ENCODE measurements at regions not wholly inside any gene's neighbourhood (a gene's known extent, or its start where the extent isn't known, plus 50 kb on each side); places are given as distances from the start of the nearest gene placed in this dataset.

GRCh38 chr2:234641086-234641485, 144.2 kb upstream of the ARL4C start:
- ChIA-PET CTCF (no interaction called here), POLR2A (ENCODE audit: unreplicated experiment) (no interaction called here)
- H3F3A ChIP-seq (ENCODE audit: low read length, unreplicated experiment): no peaks in the 10 kb centered on the region
- no peak overlapping the region for H3K9ac ChIP-seq (ENCODE audit: low read length)
- no peaks in the 10 kb centered on the region for H3K4me1 ChIP-seq (ENCODE audit: insufficient read depth, low read length)
- no peak overlapping the region for H3K27ac ChIP-seq (ENCODE audit: low read length)
- H3K4me3 ChIP-seq (ENCODE audit: low read length): no peak overlapping the region
- BruUV-seq (replicated peaks): no TSS peak
- H4K20me1 ChIP-seq (ENCODE audit: low read length): no peaks in the 10 kb centered on the region
- H3K27me3 ChIP-seq (ENCODE audit: low read length): no peaks in the 10 kb centered on the region
- no peaks in the 10 kb centered on the region for H3K79me2 ChIP-seq (ENCODE audit: low read length)
- H3K9me2 ChIP-seq (replicated peaks; ENCODE audit: low read length): no peaks in the 10 kb centered on the region
- intact Hi-C loops (cut with micrococcal nuclease): no loop called here
- H2AFZ ChIP-seq (ENCODE audit: low read length): no peak overlapping the region
- TF ChIP-seq EZH2 (IDR thresholded peaks at IDR 0.05; ENCODE audit: low read length, unreplicated experiment) (no peak), EZH2phosphoT487 (IDR thresholded peaks at IDR 0.05; ENCODE audit: borderline replicate concordance, low read length) (no peak)
- TF ChIP-seq, protein P1, sequence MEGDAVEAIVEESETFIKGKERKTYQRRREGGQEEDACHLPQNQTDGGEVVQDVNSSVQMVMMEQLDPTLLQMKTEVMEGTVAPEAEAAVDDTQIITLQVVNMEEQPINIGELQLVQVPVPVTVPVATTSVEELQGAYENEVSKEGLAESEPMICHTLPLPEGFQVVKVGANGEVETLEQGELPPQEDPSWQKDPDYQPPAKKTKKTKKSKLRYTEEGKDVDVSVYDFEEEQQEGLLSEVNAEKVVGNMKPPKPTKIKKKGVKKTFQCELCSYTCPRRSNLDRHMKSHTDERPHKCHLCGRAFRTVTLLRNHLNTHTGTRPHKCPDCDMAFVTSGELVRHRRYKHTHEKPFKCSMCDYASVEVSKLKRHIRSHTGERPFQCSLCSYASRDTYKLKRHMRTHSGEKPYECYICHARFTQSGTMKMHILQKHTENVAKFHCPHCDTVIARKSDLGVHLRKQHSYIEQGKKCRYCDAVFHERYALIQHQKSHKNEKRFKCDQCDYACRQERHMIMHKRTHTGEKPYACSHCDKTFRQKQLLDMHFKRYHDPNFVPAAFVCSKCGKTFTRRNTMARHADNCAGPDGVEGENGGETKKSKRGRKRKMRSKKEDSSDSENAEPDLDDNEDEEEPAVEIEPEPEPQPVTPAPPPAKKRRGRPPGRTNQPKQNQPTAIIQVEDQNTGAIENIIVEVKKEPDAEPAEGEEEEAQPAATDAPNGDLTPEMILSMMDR (conservative IDR thresholded peaks at IDR 0.05; ENCODE audit: low read depth, low read length): no peak
- H3K9me3 ChIP-seq (ENCODE audit: low read length): peaks cover 12% of the 10 kb centered on the region; the same call in 1 of the 2 replicates
- no peaks in the 10 kb centered on the region; the same call in 1 of the 2 replicates for H3K36me3 ChIP-seq (ENCODE audit: low read depth, low read length)
- no peak overlapping the region for H3K4me2 ChIP-seq (ENCODE audit: low read length)
- ATAC-seq (no peak), DNase-seq (no peak)

DNA sequence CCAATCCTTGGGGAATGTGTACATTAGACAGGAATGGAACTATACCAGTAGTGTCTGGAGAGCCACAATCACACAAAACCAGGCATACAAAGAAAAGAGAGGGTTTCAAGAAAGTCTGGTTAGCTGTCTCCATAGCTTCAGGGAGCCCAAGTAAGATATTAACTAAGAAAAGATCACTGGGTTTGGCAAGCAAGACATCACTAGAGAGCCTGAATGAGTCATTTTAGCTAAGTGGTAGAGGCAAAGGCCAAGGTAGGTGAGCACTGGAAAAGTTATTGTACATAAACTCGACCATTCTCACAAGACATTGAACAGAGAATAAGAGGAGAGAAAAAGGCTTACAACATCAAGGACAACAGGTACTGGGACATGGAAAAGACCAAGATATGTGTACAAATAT, 143.8 kb upstream of the ARL4C start:
- H3K9me2 ChIP-seq (replicated peaks; ENCODE audit: low read length): no peaks in the 10 kb centered on the region
- no TSS peak for BruUV-seq (replicated peaks)

GRCh38 chr2:234638966-234639365, 142.1 kb upstream of the ARL4C start:
- Histone ChIP-seq H3K9me2 (replicated peaks; ENCODE audit: low read length) (no peaks in the 10 kb centered on the region), H3K4me1 (ENCODE audit: insufficient read depth, low read length) (0 out of 2 replicates have a peak, but pooled peaks cover 3% of the 10 kb centered on the region), H3F3A (ENCODE audit: low read length, unreplicated experiment) (no peaks in the 10 kb centered on the region), H3K79me2 (ENCODE audit: low read length) (no peaks in the 10 kb centered on the region), H4K20me1 (ENCODE audit: low read length) (no peaks in the 10 kb centered on the region), H3K4me2 (ENCODE audit: low read length) (no peak overlapping the region), H3K4me3 (ENCODE audit: low read length) (no peak overlapping the region), H3K27me3 (ENCODE audit: low read length) (no peaks in the 10 kb centered on the region), H2AFZ (ENCODE audit: low read length) (no peak overlapping the region), H3K36me3 (ENCODE audit: low read depth, low read length) (no peaks in the 10 kb centered on the region; the same call in 1 of the 2 replicates), H3K9ac (ENCODE audit: low read length) (no peak overlapping the region), H3K27ac (ENCODE audit: low read length) (no peak overlapping the region), H3K9me3 (ENCODE audit: low read length) (peaks cover 12% of the 10 kb centered on the region; the same call in 1 of the 2 replicates)
- DNase-seq (no peak), ATAC-seq (no peak)
- ChIA-PET POLR2A (ENCODE audit: unreplicated experiment) (no interaction called here), CTCF (no interaction called here)
- TF ChIP-seq, protein P1 (conservative IDR thresholded peaks at IDR 0.05; ENCODE audit: low read depth, low read length): no peak
- no peak for TF ChIP-seq EZH2 (IDR thresholded peaks at IDR 0.05; ENCODE audit: low read length, unreplicated experiment)
- TF ChIP-seq EZH2phosphoT487 (IDR thresholded peaks at IDR 0.05; ENCODE audit: borderline replicate concordance, low read length): no peak
- BruUV-seq (replicated peaks): no TSS peak
- intact Hi-C loops (cut with micrococcal nuclease): no loop called here

More for the DNA sequence above, 143.8 kb upstream of the ARL4C start:
- POLR2A ChIA-PET (ENCODE audit: unreplicated experiment): no interaction called here
- TF ChIP-seq, protein P1 (conservative IDR thresholded peaks at IDR 0.05; ENCODE audit: low read depth, low read length): no peak
- TF ChIP-seq EZH2 (IDR thresholded peaks at IDR 0.05; ENCODE audit: low read length, unreplicated experiment) (no peak), EZH2phosphoT487 (IDR thresholded peaks at IDR 0.05; ENCODE audit: borderline replicate concordance, low read length) (no peak)
- peaks cover 12% of the 10 kb centered on the region; the same call in 1 of the 2 replicates for H3K9me3 ChIP-seq (ENCODE audit: low read length)
- H3K4me1 ChIP-seq (ENCODE audit: insufficient read depth, low read length): no peaks in the 10 kb centered on the region
- no peaks in the 10 kb centered on the region for H3K79me2 ChIP-seq (ENCODE audit: low read length)
- intact Hi-C loops (cut with micrococcal nuclease): no loop called here
- no peak for ATAC-seq
- H3K4me2 ChIP-seq (ENCODE audit: low read length): no peak overlapping the region
- H4K20me1 ChIP-seq (ENCODE audit: low read length): no peaks in the 10 kb centered on the region
- DNase-seq: no peak
- no peaks in the 10 kb centered on the region for H3F3A ChIP-seq (ENCODE audit: low read length, unreplicated experiment)
- no peak overlapping the region for H3K4me3 ChIP-seq (ENCODE audit: low read length)
- no peaks in the 10 kb centered on the region for H3K27me3 ChIP-seq (ENCODE audit: low read length)
- CTCF ChIA-PET: no interaction called here
- H3K27ac ChIP-seq (ENCODE audit: low read length): no peak overlapping the region
- H2AFZ ChIP-seq (ENCODE audit: low read length): no peak overlapping the region
- no peaks in the 10 kb centered on the region; the same call in 1 of the 2 replicates for H3K36me3 ChIP-seq (ENCODE audit: low read depth, low read length)
- H3K9ac ChIP-seq (ENCODE audit: low read length): no peak overlapping the region
